Neutrophil (primary cell): ENCODE measurements at regions not wholly inside any gene's neighbourhood (a gene's known extent, or its start where the extent isn't known, plus 50 kb on each side); places are given as distances from the start of the nearest gene placed in this dataset.

Experiments
- H3K27ac ChIP-seq: fragments of 200-600 bp; sonication (generic); 2 replicates; pipeline ENCODE4 v1.5.1; 2016; ENCODE audit warnings: mild to moderate bottlenecking, moderate library complexity
- H3K27me3 ChIP-seq: fragments of 200-600 bp; sonication (generic); 2 replicates; pipeline ENCODE4 v1.6.0; 2016; ENCODE audit warnings: mild to moderate bottlenecking
- H3K36me3 ChIP-seq: fragments of 200-600 bp; sonication (generic); 2 replicates; pipeline ENCODE4 v1.5.1; 2017
- H3K4me1 ChIP-seq, 2 experiments: fragments of 200-600 bp in 1 of 2; sonication (generic) in 1 of 2; 1 replicate in 1 of 2; 2 replicates in 1 of 2; pipeline versions ENCODE4 v1.5.1 to v1.6.1; 2013 to 2016; ENCODE audit warnings: low read depth in 1 of 2, low read length in 1 of 2, mild to moderate bottlenecking in 1 of 2, moderate library complexity in 1 of 2; ENCODE audit not compliant: control insufficient read depth in 1 of 2, insufficient read depth in 1 of 2
- H3K4me3 ChIP-seq, 2 experiments: fragments of 200-600 bp in 1 of 2; sonication (generic) in 1 of 2; 1 replicate in 1 of 2; 2 replicates in 1 of 2; pipeline ENCODE4 v1.5.1; 2013 to 2016; ENCODE audit warnings: low read depth in 1 of 2, low read length in 1 of 2, mild to moderate bottlenecking in 1 of 2, moderate library complexity in 1 of 2
- H3K9me3 ChIP-seq: fragments of 200-600 bp; sonication (generic); 2 replicates; pipeline ENCODE4 v1.5.1; 2016
- CTCF ChIP-seq: fragments of 200-600 bp; sonication (generic); IDR thresholded peaks from 2 replicates; pipeline ENCODE4 v1.5.1; 2016; ENCODE audit warnings: antibody characterized with exemption

GRCh38 chr6:165844232-165844631, 181.2 kb upstream of the PDE10A start:
- no peak for TF ChIP-seq CTCF
- Histone ChIP-seq H3K27me3 (peaks cover 78% of the 10 kb centered on the region), H3K36me3 (no peaks in the 10 kb centered on the region), H3K27ac (no peak overlapping the region), H3K4me1 (no peaks in the 10 kb centered on the region), H3K4me3 (no peak overlapping the region), H3K9me3 (no peaks in the 10 kb centered on the region)

GRCh38 chr6:165843568-165844113, 180.6 kb upstream of the PDE10A start:
- Histone ChIP-seq H3K9me3 (no peaks in the 10 kb centered on the region), H3K36me3 (no peaks in the 10 kb centered on the region), H3K27ac (no peak overlapping the region), H3K4me3 (no peak overlapping the region), H3K4me1 (no peaks in the 10 kb centered on the region), H3K27me3 (peaks cover 72% of the 10 kb centered on the region)
- TF ChIP-seq CTCF: no peak

- no peak for TF ChIP-seq CTCF
These were observed 180.1 kb upstream of the PDE10A start for GRCh38 chr6:165843121-165843520.

GRCh38 chr6:165842281-165842936, 179.4 kb upstream of the PDE10A start:
- H3K27ac ChIP-seq: no peak overlapping the region
- H3K27me3 ChIP-seq: peaks cover 60% of the 10 kb centered on the region
- TF ChIP-seq CTCF: no peak
- H3K36me3 ChIP-seq: no peaks in the 10 kb centered on the region
- no peaks in the 10 kb centered on the region for H3K9me3 ChIP-seq
- no peaks in the 10 kb centered on the region for H3K4me1 ChIP-seq
- H3K4me3 ChIP-seq: no peak overlapping the region

More at GRCh38 chr6:165843121-165843520, 180.1 kb upstream of the PDE10A start:
- Histone ChIP-seq H3K4me1 (no peaks in the 10 kb centered on the region), H3K27ac (no peak overlapping the region), H3K4me3 (no peak overlapping the region), H3K9me3 (no peaks in the 10 kb centered on the region), H3K27me3 (peaks cover 67% of the 10 kb centered on the region), H3K36me3 (no peaks in the 10 kb centered on the region)

- TF ChIP-seq CTCF: no peak
- H3K36me3 ChIP-seq: no peaks in the 10 kb centered on the region
- no peaks in the 10 kb centered on the region for H3K4me1 ChIP-seq
These were observed 178.1 kb upstream of the PDE10A start for GRCh38 chr6:165841153-165841558.

More at GRCh38 chr6:165841153-165841558, 178.1 kb upstream of the PDE10A start:
- H3K27ac ChIP-seq: no peak overlapping the region
- no peak overlapping the region for H3K4me3 ChIP-seq
- H3K27me3 ChIP-seq: peaks cover 47% of the 10 kb centered on the region
- no peaks in the 10 kb centered on the region for H3K9me3 ChIP-seq
